ENCODE measurements at regions not wholly inside any gene's neighbourhood (a gene's known extent, or its start where the extent isn't known, plus 50 kb on each side); places are given as distances from the start of the nearest gene placed in this dataset.

DNA sequence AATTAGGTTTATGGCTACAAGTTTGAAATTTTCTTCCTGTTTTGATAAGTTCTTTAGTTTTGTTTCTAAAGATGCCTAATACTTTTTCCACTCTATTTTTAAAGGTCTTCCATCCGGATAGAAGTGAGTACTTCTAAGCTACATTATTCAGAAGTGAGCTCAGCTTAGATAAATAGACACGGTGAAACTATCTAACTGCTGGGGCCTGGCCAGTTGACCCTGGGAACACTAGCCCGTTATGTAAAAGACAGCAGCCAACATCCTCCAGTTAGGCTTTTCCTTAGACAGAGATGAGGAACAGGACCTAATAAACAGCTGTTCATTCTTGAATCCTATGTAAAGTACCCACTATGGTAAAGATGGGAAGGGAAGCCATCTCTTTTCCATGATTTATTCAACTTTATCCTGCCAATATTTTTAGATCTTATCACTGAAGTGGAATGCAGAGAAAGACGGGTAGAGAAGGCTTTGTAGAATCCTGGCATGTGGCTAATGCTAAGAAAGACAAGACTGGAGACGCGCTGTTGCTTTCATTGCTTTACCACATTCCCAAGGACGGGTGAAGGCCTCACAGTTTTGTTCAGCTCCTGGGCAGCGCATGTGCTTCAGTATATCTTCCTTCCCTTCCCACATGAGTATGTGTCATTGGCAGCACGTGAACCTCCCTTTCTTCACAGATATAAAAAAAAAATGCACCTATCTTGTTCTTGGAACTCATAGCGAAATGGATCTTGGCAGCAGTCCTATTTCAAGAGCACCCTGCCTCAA lies 340.0 kb upstream of the MEOX2 start:
- Histone ChIP-seq H3K4me1 (ENCODE audit: control insufficient read depth, insufficient read depth, low read length) (peaks cover 8% of the 10 kb centered on the region), H3K27ac (ENCODE audit: low read length) (peak overlapping the region; percentile 60), H3K4me3 (ENCODE audit: low read length) (no peak overlapping the region), H3K27me3 (ENCODE audit: control insufficient read depth, insufficient read depth) (no peaks in the 10 kb centered on the region), H3K9me3 (ENCODE audit: control insufficient read depth, low read length) (no peaks in the 10 kb centered on the region)
- DNase-seq (peak; percentile 17 to 50 (median 49)), ATAC-seq (peak; percentile 61 to 69)
- WGBS: 42% methylated on average over 10 of the region's 10 CpGs
- intact Hi-C loops (cut with DNase I): no loop called here

DNA sequence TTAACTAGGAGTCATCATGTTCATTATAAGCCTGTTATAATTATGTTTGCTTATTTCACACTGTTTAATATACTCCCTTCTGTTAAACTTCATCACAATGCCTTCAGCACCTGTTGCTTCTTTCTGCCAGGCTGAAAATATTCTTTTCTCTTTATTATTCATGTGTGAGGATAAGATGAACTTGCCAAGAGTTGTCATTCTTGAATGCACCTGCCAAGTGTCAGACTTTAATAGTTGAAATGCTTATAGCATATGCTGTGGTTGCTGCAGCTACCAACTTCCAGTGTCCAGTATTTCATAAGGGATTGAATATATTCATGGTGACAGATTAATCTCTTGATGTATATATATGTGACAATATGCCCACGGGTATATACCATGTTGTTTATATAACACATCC lies 339.2 kb upstream of the MEOX2 start:
- intact Hi-C loops (cut with DNase I): no loop called here
- Histone ChIP-seq H3K4me1 (ENCODE audit: control insufficient read depth, insufficient read depth, low read length) (peaks cover 8% of the 10 kb centered on the region), H3K9me3 (ENCODE audit: control insufficient read depth, low read length) (no peaks in the 10 kb centered on the region)

DNA sequence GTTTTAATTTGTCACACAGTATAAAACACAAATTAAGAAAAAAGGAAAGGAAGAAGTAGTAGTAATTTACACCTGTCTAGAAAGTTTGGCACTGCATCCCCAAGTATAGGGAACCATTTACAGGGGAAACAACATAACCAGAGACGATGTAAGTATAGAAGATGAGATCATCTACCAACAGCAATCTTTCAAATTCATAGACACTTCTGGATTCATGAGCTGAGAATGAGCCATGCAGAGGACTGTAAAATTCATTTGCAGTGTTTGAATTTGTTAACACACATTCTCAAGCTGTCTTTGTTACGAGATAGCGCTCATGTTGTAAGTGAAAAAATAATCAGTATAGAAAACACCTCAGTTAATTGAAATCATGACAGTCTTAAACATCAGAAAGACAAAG lies 337.0 kb upstream of the MEOX2 start:
- intact Hi-C loops (cut with DNase I): no loop called here
- WGBS: 68% methylated on average over 3 of the region's 3 CpGs
- H3K4me1 ChIP-seq (ENCODE audit: control insufficient read depth, insufficient read depth, low read length): peaks cover 5% of the 10 kb centered on the region

More for the DNA sequence above, 339.2 kb upstream of the MEOX2 start:
- Histone ChIP-seq H3K27me3 (ENCODE audit: control insufficient read depth, insufficient read depth) (no peaks in the 10 kb centered on the region), H3K4me3 (ENCODE audit: low read length) (no peak overlapping the region), H3K27ac (ENCODE audit: low read length) (no peak overlapping the region)
- WGBS: 40% methylated on average over 1 of the region's 1 CpG
- DNase-seq: no peak
- ATAC-seq: no peak

DNA sequence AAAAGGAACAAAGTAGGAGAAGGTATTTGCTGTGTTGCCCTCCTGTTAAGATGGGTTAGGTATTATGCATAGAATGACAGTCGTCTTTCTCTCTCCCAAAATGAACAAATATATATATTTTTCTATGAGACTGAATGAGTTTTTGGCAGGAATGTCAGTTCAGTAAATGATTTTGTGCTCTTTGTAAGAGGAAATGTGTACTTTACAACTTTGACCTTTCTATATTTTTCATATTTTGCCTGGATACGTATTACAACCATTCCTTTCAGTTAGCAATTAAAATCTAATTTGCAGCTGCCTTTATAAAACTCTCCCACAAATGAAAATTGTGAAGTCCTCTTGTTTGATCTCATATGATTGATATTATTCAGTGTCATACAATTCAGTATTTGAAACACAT lies 336.6 kb upstream of the MEOX2 start:
- intact Hi-C loops (cut with DNase I): no loop called here
- H3K4me1 ChIP-seq (ENCODE audit: control insufficient read depth, insufficient read depth, low read length): peaks cover 5% of the 10 kb centered on the region

More for the DNA sequence above, 337.0 kb upstream of the MEOX2 start:
- Histone ChIP-seq H3K9me3 (ENCODE audit: control insufficient read depth, low read length) (no peaks in the 10 kb centered on the region), H3K27ac (ENCODE audit: low read length) (no peak overlapping the region), H3K27me3 (ENCODE audit: control insufficient read depth, insufficient read depth) (no peaks in the 10 kb centered on the region), H3K4me3 (ENCODE audit: low read length) (no peak overlapping the region)
- DNase-seq (no peak), ATAC-seq (no peak)

DNA sequence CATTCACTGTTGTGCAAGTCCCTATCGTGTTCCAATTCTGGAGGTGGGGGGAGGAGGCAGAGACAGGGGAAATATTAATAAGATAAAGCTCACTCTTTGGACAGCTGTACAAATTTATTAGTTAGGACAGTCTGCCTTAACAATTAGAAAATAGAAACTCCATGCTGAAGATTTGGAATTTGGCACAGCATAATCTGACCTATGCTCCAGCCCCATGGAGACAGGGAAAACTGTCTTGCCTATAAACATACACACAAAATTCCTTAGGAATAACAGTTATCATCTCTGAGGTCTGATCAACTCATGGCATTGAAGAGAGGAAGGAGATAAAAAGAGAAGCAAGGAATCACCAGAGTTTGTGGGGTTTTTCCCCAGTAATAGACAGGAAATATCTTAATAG lies 335.4 kb upstream of the MEOX2 start:
- whole genome bisulfite sequencing: 31% methylated on average over 1 of the region's 1 CpG

More for the DNA sequence above, 336.6 kb upstream of the MEOX2 start:
- DNase-seq (no peak), ATAC-seq (no peak)
- H3K27me3 ChIP-seq (ENCODE audit: control insufficient read depth, insufficient read depth): no peaks in the 10 kb centered on the region
- H3K4me3 ChIP-seq (ENCODE audit: low read length): no peak overlapping the region
- H3K27ac ChIP-seq (ENCODE audit: low read length): no peak overlapping the region
- 71% methylated on average over 2 of the region's 2 CpGs for WGBS
- no peaks in the 10 kb centered on the region for H3K9me3 ChIP-seq (ENCODE audit: control insufficient read depth, low read length)

DNA sequence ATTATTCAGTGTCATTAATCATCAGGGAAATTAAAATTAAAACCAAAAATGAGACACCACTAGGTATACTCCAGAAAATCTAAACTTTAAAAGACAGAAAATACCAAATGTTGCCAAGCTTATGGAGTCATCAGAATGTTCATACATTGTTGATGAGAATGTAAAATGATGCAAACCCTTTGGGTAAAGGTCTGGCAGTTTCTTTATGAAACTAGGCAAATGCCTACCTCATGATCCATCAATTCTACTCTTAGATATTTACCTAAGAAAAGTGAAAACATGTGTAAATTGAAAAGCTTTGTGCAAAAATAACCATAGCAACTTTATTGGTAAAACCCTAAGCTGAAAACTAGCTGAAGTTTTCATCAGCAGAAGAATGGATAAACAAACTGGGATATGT lies 329.5 kb upstream of the MEOX2 start:
- intact Hi-C loops (cut with DNase I): no loop called here
- Histone ChIP-seq H3K9me3 (ENCODE audit: control insufficient read depth, low read length) (no peaks in the 10 kb centered on the region), H3K4me3 (ENCODE audit: low read length) (no peak overlapping the region), H3K27me3 (ENCODE audit: control insufficient read depth, insufficient read depth) (no peaks in the 10 kb centered on the region), H3K4me1 (ENCODE audit: control insufficient read depth, insufficient read depth, low read length) (no peaks in the 10 kb centered on the region), H3K27ac (ENCODE audit: low read length) (no peak overlapping the region)
- ATAC-seq (no peak), DNase-seq (no peak)

More for the DNA sequence above, 335.4 kb upstream of the MEOX2 start:
- no peaks in the 10 kb centered on the region for H3K27me3 ChIP-seq (ENCODE audit: control insufficient read depth, insufficient read depth)
- intact Hi-C loops (cut with DNase I): no loop called here
- DNase-seq (no peak), ATAC-seq (no peak)
- peaks cover 4% of the 10 kb centered on the region for H3K4me1 ChIP-seq (ENCODE audit: control insufficient read depth, insufficient read depth, low read length)
- H3K27ac ChIP-seq (ENCODE audit: low read length): no peak overlapping the region
- no peak overlapping the region for H3K4me3 ChIP-seq (ENCODE audit: low read length)
- no peaks in the 10 kb centered on the region for H3K9me3 ChIP-seq (ENCODE audit: control insufficient read depth, low read length)

DNA sequence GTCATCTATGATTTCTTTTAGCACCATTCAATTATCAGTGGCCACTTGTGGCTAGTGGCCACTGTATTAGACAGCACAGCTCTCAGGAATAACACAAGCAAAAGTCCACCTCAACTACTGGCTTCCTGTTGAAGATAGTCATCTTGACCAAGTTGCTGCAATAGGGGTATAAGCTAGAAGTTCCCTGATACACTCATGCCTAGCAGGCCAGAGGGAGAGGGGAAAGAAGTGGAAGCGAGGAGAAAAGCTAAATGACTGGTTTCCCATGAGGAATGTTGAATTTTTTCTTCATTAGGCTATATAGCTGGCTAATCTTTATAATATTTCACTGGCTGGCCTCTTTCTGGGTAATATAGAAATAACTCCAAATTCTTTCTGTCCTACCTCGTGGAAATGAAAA lies 327.5 kb upstream of the MEOX2 start:
- no peak overlapping the region for H3K27ac ChIP-seq (ENCODE audit: low read length)
- 74% methylated on average over 2 of the region's 2 CpGs for WGBS
- no peaks in the 10 kb centered on the region for H3K9me3 ChIP-seq (ENCODE audit: control insufficient read depth, low read length)
- no peak for DNase-seq
- H3K4me3 ChIP-seq (ENCODE audit: low read length): no peak overlapping the region
- ATAC-seq: no peak
- H3K4me1 ChIP-seq (ENCODE audit: control insufficient read depth, insufficient read depth, low read length): no peaks in the 10 kb centered on the region
- no peaks in the 10 kb centered on the region for H3K27me3 ChIP-seq (ENCODE audit: control insufficient read depth, insufficient read depth)
- intact Hi-C loops (cut with DNase I): no loop called here

DNA sequence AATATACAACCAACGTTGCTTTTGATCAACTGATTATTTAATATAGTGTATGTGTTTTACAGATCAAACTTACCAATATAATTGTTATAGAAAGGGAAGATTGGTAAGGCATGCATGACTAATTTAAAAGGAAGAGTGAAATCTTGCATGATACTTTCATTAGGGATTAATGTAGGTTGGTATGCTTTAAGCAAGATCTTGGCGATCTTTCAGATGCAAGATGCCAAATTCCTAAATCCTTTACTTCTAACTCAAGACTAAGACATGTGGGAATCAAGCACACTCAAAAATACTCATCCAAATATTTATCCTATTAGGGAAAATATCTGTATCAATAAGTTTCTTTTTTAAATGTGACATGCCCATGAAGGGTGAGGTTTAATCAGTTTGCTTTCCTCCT lies 321.4 kb upstream of the MEOX2 start:
- Histone ChIP-seq H3K9me3 (ENCODE audit: control insufficient read depth, low read length) (no peaks in the 10 kb centered on the region), H3K4me1 (ENCODE audit: control insufficient read depth, insufficient read depth, low read length) (no peaks in the 10 kb centered on the region), H3K27ac (ENCODE audit: low read length) (no peak overlapping the region), H3K27me3 (ENCODE audit: control insufficient read depth, insufficient read depth) (no peaks in the 10 kb centered on the region), H3K4me3 (ENCODE audit: low read length) (no peak overlapping the region)
- ATAC-seq (no peak), DNase-seq (no peak)
- 90% methylated on average over 2 of the region's 2 CpGs for WGBS
- intact Hi-C loops (cut with DNase I): no loop called here

DNA sequence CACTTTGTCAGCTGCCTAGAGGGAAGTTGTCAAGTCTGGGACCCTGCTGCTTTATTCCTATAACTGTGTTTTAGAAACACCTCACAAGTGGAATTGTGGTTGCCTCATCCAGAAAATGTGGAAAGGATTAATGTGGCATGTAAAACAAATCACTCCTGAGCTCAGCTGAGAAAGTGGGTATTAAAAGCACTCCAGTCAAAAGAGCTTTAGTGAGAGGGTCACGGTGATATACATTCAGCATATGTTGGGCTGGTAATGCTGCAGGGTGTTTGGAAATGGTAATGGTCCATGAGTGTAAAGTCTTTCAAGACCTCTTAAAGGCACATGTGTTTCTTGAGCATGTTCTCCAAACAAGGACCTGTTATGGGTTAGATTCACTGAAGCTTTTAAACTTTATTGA lies 318.2 kb upstream of the MEOX2 start:
- intact Hi-C loops (cut with DNase I): no loop called here
- no peak overlapping the region for H3K27ac ChIP-seq (ENCODE audit: low read length)
- WGBS: 97% methylated on average over 1 of the region's 1 CpG

DNA sequence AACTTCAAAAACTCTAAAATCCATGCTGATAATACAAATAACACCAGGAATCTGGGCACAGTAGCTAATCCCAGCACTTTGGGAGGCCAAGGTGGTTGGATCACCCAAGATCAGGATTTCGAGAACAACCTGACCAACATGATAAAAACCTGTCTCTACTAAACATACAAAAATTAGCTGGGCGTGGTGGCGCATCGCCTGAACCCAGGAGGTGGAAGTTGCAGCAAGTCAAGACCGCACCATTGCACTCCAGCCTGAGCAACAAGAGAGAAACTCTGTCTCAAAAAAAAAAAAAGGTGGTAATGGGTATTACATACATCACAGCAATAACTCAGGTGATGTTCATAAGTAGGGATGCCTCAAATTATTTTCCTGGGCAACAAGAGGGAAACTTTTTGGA lies 315.0 kb upstream of the MEOX2 start:
- 96% methylated on average over 5 of the region's 5 CpGs for WGBS
- Histone ChIP-seq H3K27ac (ENCODE audit: low read length) (no peak overlapping the region), H3K4me3 (ENCODE audit: low read length) (no peak overlapping the region), H3K27me3 (ENCODE audit: control insufficient read depth, insufficient read depth) (no peaks in the 10 kb centered on the region), H3K4me1 (ENCODE audit: control insufficient read depth, insufficient read depth, low read length) (no peaks in the 10 kb centered on the region), H3K9me3 (ENCODE audit: control insufficient read depth, low read length) (no peaks in the 10 kb centered on the region)
- DNase-seq: no peak
- no peak for ATAC-seq
- intact Hi-C loops (cut with DNase I): no loop called here

More for the DNA sequence above, 318.2 kb upstream of the MEOX2 start:
- no peaks in the 10 kb centered on the region for H3K27me3 ChIP-seq (ENCODE audit: control insufficient read depth, insufficient read depth)
- DNase-seq (no peak), ATAC-seq (no peak)
- H3K4me1 ChIP-seq (ENCODE audit: control insufficient read depth, insufficient read depth, low read length): no peaks in the 10 kb centered on the region
- H3K4me3 ChIP-seq (ENCODE audit: low read length): no peak overlapping the region
- H3K9me3 ChIP-seq (ENCODE audit: control insufficient read depth, low read length): no peaks in the 10 kb centered on the region

DNA sequence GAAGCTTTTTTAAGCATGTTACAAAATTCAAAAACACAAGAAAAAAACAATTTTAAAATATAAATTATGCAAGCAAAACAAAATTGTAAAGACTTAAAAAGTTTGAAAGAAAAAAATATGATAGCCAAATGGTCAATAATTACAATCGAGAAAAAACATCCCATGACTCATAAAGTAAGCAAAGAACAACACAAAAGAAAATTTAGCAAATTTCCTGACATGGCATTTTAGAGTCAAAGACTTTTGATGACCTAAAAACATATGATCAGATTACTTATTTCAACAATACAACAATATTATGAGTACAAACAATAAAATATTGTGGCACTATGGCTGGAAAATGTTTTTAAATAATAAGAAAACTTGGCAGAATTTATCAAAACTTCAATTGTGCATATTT lies 312.1 kb upstream of the MEOX2 start:
- H3K9me3 ChIP-seq (ENCODE audit: control insufficient read depth, low read length): no peaks in the 10 kb centered on the region
- H3K27ac ChIP-seq (ENCODE audit: low read length): no peak overlapping the region
- H3K27me3 ChIP-seq (ENCODE audit: control insufficient read depth, insufficient read depth): no peaks in the 10 kb centered on the region
- DNase-seq (no peak), ATAC-seq (no peak)
- no peak overlapping the region for H3K4me3 ChIP-seq (ENCODE audit: low read length)
- intact Hi-C loops (cut with DNase I): no loop called here
- H3K4me1 ChIP-seq (ENCODE audit: control insufficient read depth, insufficient read depth, low read length): no peaks in the 10 kb centered on the region
- WGBS: 63% methylated on average over 1 of the region's 1 CpG

DNA sequence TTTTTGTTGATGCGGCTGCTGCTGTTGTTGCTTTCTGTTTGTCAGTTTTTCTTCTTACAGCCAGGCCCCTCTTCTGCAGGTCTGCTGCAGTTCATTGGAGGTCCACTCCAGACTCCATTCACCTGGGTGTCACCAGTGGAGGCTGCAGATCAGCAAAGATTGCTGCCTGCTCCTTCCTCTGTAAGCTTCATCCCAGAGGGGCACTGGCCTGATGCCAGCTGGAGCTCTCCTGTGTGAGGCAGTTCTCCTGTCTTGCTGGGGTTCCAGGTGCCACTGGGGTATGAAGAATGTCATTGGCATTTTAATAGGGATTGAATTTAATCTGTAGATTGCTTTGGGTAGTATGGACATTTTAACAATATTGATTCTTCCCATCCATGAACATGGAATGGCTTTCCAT lies 308.5 kb upstream of the MEOX2 start:
- intact Hi-C loops (cut with DNase I): no loop called here
- Histone ChIP-seq H3K9me3 (ENCODE audit: control insufficient read depth, low read length) (no peaks in the 10 kb centered on the region), H3K4me1 (ENCODE audit: control insufficient read depth, insufficient read depth, low read length) (no peaks in the 10 kb centered on the region), H3K27ac (ENCODE audit: low read length) (no peak overlapping the region), H3K4me3 (ENCODE audit: low read length) (no peak overlapping the region), H3K27me3 (ENCODE audit: control insufficient read depth, insufficient read depth) (no peaks in the 10 kb centered on the region)
- peak in 1 of 3 donors; percentile 16 for DNase-seq
- no peak for ATAC-seq
- WGBS: 100% methylated on average over 1 of the region's 1 CpG

Measured in right cardiac atrium (tissue), 5 donors.